Vagina (tissue), 2 donors: ENCODE measurements at regions not wholly inside any gene's neighbourhood (a gene's known extent, or its start where the extent isn't known, plus 50 kb on each side); places are given as distances from the start of the nearest gene placed in this dataset.

Experiments
- POLR2AphosphoS5 ChIP-seq, 2 donors: sonication (generic); formaldehyde crosslinking; IDR thresholded peaks; one replicate each; pipeline ENCODE4 v1.9.0; 2017; ENCODE audit warnings: antibody characterized with exemption in 2 of 2, mild to moderate bottlenecking in 2 of 2, low read depth in 1 of 2; ENCODE audit not compliant: insufficient read depth in 1 of 2
- TF ChIP-seq, protein P1 (sequence below), 3 experiments: fragments of 450-650 bp in 2 of 3; fragments of 200-600 bp in 1 of 3; sonication (generic) in 1 of 3; IDR thresholded peaks; one replicate each; pipeline ENCODE4 v1.5.1; 2017 to 2019; ENCODE audit warnings: antibody characterized with exemption in 3 of 3, mild to moderate bottlenecking in 2 of 3, moderate library complexity in 2 of 3

DNA sequence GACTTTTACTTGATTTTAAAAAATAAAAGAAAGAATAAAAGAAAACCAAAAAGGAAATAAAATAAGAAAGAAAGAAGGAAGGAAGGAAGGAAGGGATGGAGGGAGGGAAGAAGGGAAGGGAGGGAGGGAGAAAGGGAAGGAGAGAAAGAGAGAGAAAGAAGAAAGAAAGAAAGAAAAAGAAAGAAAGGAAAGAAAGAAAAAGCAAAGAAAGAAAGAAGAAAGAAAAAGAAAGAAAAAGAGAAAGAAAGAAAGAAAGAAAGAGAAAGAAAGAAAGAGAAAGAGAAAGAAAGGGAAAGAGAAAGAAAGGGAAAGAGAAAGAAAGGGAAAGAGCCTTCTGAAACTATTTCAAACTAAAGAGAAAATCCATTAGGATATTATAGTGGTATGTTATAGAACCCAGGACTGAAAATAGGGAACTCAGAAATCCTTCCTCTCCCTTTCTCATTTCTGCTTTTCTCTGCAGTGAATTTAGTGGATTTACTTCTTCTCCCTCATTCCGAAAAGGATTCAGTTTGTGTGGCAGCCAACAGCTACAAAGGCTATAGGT lies 414.7 kb upstream of the CCNG1 start:
- TF ChIP-seq, protein P1, sequence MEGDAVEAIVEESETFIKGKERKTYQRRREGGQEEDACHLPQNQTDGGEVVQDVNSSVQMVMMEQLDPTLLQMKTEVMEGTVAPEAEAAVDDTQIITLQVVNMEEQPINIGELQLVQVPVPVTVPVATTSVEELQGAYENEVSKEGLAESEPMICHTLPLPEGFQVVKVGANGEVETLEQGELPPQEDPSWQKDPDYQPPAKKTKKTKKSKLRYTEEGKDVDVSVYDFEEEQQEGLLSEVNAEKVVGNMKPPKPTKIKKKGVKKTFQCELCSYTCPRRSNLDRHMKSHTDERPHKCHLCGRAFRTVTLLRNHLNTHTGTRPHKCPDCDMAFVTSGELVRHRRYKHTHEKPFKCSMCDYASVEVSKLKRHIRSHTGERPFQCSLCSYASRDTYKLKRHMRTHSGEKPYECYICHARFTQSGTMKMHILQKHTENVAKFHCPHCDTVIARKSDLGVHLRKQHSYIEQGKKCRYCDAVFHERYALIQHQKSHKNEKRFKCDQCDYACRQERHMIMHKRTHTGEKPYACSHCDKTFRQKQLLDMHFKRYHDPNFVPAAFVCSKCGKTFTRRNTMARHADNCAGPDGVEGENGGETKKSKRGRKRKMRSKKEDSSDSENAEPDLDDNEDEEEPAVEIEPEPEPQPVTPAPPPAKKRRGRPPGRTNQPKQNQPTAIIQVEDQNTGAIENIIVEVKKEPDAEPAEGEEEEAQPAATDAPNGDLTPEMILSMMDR (IDR thresholded peaks at IDR 0.05): no peak
- TF ChIP-seq POLR2AphosphoS5 (IDR thresholded peaks at IDR 0.05; ENCODE audit: insufficient read depth in 1 of 2, low read depth in 1 of 2): no peak
